ENCODE measurements at regions not wholly inside any gene's neighbourhood (a gene's known extent, or its start where the extent isn't known, plus 50 kb on each side); places are given as distances from the start of the nearest gene placed in this dataset.
A peak's percentile ranks its signal among the peaks of the same experiment; 100 is the strongest.
"Not testable (repeated sequence)": the region's sequence is repeated elsewhere in the genome, so short reads cannot be mapped to it uniquely, and the experiment has no call there.

GRCh38 chr5:82445726-82446335, 167.7 kb upstream of the RPS23 start:
- DNase-seq (ENCODE audit: extremely low read depth in 1 of 11, low read depth in 9 of 11, low spot score in 4 of 11): peak in 8 of 11 donors; percentile 15 to 62 (median 32)

- DNase-seq (ENCODE audit: extremely low read depth in 1 of 11, low read depth in 9 of 11, low spot score in 4 of 11): no peak
Observed at GRCh38 chr5:82439750-82440445, 161.7 kb upstream of the RPS23 start.

- DNase-seq (ENCODE audit: extremely low read depth in 1 of 11, low read depth in 9 of 11, low spot score in 4 of 11): not testable (repeated sequence)
Observed at GRCh38 chr5:82437565-82437964, 159.4 kb upstream of the RPS23 start.

- DNase-seq (ENCODE audit: extremely low read depth in 1 of 11, low read depth in 9 of 11, low spot score in 4 of 11): no peak
Observed at GRCh38 chr5:82436291-82436690, 158.1 kb upstream of the RPS23 start.

GRCh38 chr5:82434696-82435660, 156.8 kb upstream of the RPS23 start:
- DNase-seq (ENCODE audit: extremely low read depth in 1 of 11, low read depth in 9 of 11, low spot score in 4 of 11): not testable (repeated sequence)

- DNase-seq (ENCODE audit: extremely low read depth in 1 of 11, low read depth in 9 of 11, low spot score in 4 of 11): no peak
Observed at GRCh38 chr5:82426464-82427154, 148.5 kb upstream of the RPS23 start.

GRCh38 chr5:82425591-82425990, 147.4 kb upstream of the RPS23 start:
- no peak for DNase-seq (ENCODE audit: extremely low read depth in 1 of 11, low read depth in 9 of 11, low spot score in 4 of 11)

GRCh38 chr5:82424211-82424610, 146.1 kb upstream of the RPS23 start:
- no peak for DNase-seq (ENCODE audit: extremely low read depth in 1 of 11, low read depth in 9 of 11, low spot score in 4 of 11)

- DNase-seq (ENCODE audit: extremely low read depth in 1 of 11, low read depth in 9 of 11, low spot score in 4 of 11): no peak
Observed at GRCh38 chr5:82422751-82423181, 144.6 kb upstream of the RPS23 start.

- no peak for DNase-seq (ENCODE audit: extremely low read depth in 1 of 11, low read depth in 9 of 11, low spot score in 4 of 11)
Observed at GRCh38 chr5:82422001-82422740, 144.0 kb upstream of the RPS23 start.

- DNase-seq (ENCODE audit: extremely low read depth in 1 of 11, low read depth in 9 of 11, low spot score in 4 of 11): no peak
Observed at GRCh38 chr5:82421119-82421518, 143.0 kb upstream of the RPS23 start.

- not testable (repeated sequence) for DNase-seq (ENCODE audit: extremely low read depth in 1 of 11, low read depth in 9 of 11, low spot score in 4 of 11)
Observed at GRCh38 chr5:82420524-82420923, 142.4 kb upstream of the RPS23 start.

- DNase-seq (ENCODE audit: extremely low read depth in 1 of 11, low read depth in 9 of 11, low spot score in 4 of 11): no peak
Observed at GRCh38 chr5:82419559-82420332, 141.6 kb upstream of the RPS23 start.

- DNase-seq (ENCODE audit: extremely low read depth in 1 of 11, low read depth in 9 of 11, low spot score in 4 of 11): no peak
Observed at GRCh38 chr5:82418608-82418950, 140.4 kb upstream of the RPS23 start.

- no peak for DNase-seq (ENCODE audit: extremely low read depth in 1 of 11, low read depth in 9 of 11, low spot score in 4 of 11)
Observed at GRCh38 chr5:82417776-82418607, 139.8 kb upstream of the RPS23 start.

GRCh38 chr5:82416512-82416911, 138.4 kb upstream of the RPS23 start:
- DNase-seq (ENCODE audit: extremely low read depth in 1 of 11, low read depth in 9 of 11, low spot score in 4 of 11): no peak

- no peak for DNase-seq (ENCODE audit: extremely low read depth in 1 of 11, low read depth in 9 of 11, low spot score in 4 of 11)
Observed at GRCh38 chr5:82414041-82414388, 135.9 kb upstream of the RPS23 start.
